ENCODE measurements at regions not wholly inside any gene's neighbourhood (a gene's known extent, or its start where the extent isn't known, plus 50 kb on each side); places are given as distances from the start of the nearest gene placed in this dataset.

DNA sequence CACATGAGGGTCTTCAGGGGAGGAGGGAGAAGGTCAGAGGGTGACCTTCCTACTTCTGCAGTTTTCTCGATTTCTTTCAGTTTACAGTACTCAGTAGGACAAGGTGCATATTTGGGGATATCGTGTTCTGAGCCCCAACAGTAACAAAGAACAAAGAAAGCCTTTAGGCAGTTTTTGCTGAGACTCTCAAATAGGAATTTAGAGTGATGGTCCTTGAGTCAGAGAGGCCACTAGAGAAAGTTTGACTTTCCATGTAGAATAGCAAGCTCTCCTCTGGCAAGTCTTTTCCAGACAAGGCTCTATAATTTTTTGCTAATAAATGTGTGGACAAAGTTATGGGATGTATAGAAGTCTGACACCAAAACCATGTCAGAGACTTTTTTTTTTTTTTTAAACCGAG, 194.6 kb downstream of the TM9SF2 start:
- no peaks in the 10 kb centered on the region for H3K36me3 ChIP-seq
- intact Hi-C loops (cut with DNase I; ENCODE audit: low total_unique reads): no loop called here
- no peak for DNase-seq
- no peak overlapping the region for H3K27ac ChIP-seq
- H3K27me3 ChIP-seq: no peaks in the 10 kb centered on the region
- H3K4me1 ChIP-seq: no peaks in the 10 kb centered on the region
- TF ChIP-seq, protein P1, sequence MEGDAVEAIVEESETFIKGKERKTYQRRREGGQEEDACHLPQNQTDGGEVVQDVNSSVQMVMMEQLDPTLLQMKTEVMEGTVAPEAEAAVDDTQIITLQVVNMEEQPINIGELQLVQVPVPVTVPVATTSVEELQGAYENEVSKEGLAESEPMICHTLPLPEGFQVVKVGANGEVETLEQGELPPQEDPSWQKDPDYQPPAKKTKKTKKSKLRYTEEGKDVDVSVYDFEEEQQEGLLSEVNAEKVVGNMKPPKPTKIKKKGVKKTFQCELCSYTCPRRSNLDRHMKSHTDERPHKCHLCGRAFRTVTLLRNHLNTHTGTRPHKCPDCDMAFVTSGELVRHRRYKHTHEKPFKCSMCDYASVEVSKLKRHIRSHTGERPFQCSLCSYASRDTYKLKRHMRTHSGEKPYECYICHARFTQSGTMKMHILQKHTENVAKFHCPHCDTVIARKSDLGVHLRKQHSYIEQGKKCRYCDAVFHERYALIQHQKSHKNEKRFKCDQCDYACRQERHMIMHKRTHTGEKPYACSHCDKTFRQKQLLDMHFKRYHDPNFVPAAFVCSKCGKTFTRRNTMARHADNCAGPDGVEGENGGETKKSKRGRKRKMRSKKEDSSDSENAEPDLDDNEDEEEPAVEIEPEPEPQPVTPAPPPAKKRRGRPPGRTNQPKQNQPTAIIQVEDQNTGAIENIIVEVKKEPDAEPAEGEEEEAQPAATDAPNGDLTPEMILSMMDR (IDR thresholded peaks at IDR 0.05): no peak
- no peak overlapping the region for H3K4me3 ChIP-seq
- H3K9me3 ChIP-seq: no peaks in the 10 kb centered on the region

DNA sequence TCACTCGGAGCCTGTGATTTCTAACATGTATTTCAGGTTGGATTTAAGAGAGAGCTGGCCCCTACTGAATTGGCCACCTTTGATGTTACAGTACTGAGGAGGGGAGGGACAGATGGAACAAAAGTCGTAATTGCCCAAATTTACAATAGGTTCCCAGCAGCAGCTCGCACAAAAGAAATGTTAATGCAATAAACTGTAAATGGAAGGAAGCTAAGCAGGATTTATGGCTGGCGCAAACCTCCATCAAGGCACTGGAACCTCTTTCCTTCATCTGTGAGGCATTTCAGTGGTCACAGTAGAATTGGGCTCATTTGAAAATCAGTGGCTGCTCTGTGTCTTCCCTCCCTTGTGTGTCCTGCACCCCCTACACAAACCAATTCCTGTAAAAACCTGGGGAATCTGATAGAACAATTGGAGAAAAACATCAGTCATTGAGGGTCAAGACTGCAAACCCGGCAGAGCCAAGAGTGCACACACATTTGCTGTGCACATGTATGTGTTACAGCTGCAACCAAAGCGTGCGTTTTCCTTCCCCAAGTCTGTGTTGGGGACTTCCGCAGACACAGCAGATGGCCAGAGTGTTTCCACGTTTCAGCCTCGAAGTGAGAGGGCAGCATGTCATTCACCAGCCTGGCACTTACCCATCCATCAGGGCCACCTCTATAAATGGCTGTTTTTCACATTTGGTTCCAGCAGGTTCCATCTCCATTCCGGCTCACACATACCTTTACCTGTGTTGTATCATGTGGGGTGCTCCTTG, 192.8 kb downstream of the TM9SF2 start:
- DNase-seq: no peak
- TF ChIP-seq, protein P1 (IDR thresholded peaks at IDR 0.05): no peak
- H3K27ac ChIP-seq: no peak overlapping the region
- intact Hi-C loops (cut with DNase I; ENCODE audit: low total_unique reads): no loop called here
- no peaks in the 10 kb centered on the region for H3K36me3 ChIP-seq
- no peaks in the 10 kb centered on the region for H3K4me1 ChIP-seq
- H3K4me3 ChIP-seq: no peak overlapping the region
- no peaks in the 10 kb centered on the region for H3K9me3 ChIP-seq
- no peaks in the 10 kb centered on the region for H3K27me3 ChIP-seq

DNA sequence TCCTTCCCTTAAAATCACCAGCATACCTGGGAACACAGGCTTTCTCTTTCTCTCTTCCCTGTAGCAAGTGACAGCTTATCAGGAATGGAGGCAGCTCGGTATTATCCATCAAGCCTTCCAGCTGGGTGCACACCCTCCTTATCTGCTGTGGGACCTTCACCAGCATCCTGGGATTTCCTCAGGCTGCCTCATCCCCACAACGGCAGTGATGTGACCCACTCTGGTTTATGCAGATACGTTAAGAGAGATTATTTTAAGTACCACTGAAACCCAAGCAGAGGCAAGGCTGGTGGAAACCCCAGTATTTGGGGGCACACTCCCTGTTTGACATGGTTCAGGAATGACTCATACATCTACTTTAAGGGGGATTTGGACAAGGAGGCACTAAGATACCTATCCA, 192.1 kb downstream of the TM9SF2 start:
- Histone ChIP-seq H3K27me3 (no peaks in the 10 kb centered on the region), H3K9me3 (no peaks in the 10 kb centered on the region), H3K36me3 (no peaks in the 10 kb centered on the region), H3K4me3 (no peak overlapping the region), H3K4me1 (no peaks in the 10 kb centered on the region), H3K27ac (no peak overlapping the region)
- intact Hi-C loops (cut with DNase I; ENCODE audit: low total_unique reads): no loop called here
- DNase-seq: no peak
- TF ChIP-seq, protein P1 (IDR thresholded peaks at IDR 0.05): no peak

DNA sequence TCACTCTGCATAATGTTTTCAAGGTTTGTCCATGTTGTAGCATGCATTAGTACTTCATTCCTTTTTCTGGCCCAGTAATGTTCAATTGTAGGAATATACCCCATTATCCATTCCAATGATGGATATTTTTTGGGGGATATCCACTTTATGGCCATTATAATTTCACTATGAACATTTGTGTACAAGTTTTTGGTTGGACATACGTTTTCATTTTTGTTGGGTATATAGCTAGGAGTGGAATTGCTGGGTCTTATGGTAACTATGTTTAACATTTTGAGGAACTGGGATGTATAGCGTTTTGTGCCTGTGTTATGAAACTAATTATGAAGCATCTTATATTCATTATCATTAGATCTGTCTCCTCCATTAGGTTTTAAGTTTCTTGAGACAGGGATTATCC, 191.6 kb downstream of the TM9SF2 start:
- Histone ChIP-seq H3K9me3 (no peaks in the 10 kb centered on the region), H3K4me3 (no peak overlapping the region), H3K27ac (no peak overlapping the region), H3K4me1 (no peaks in the 10 kb centered on the region), H3K36me3 (no peaks in the 10 kb centered on the region), H3K27me3 (no peaks in the 10 kb centered on the region)
- TF ChIP-seq, protein P1 (IDR thresholded peaks at IDR 0.05): no peak
- intact Hi-C loops (cut with DNase I; ENCODE audit: low total_unique reads): no loop called here
- no peak for DNase-seq

DNA sequence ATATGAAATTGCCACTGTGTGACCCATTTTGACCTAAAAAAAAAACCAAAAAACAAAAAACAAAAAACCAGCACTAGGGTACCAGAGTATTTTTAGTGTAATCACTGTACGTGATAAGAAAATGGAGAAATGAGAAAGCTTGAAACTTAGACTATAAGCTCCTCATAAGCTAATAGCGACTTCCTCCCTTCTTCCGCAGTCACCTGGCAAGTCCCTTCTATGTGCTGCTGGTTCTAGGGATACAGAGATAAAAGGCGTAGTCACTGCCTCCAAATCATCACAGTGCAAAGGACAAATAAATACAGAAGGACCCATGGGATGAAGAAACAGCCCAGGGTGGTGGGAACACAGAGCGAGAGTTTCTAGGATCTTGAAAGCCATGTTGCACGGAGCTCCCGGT, 190.3 kb downstream of the TM9SF2 start:
- DNase-seq: no peak
- no peaks in the 10 kb centered on the region for H3K9me3 ChIP-seq
- TF ChIP-seq, protein P1 (IDR thresholded peaks at IDR 0.05): no peak
- no peaks in the 10 kb centered on the region for H3K36me3 ChIP-seq
- H3K4me1 ChIP-seq: peaks cover 0 to 5% (median 1%) of the 10 kb centered on the region in 4 donors
- no peaks in the 10 kb centered on the region for H3K27me3 ChIP-seq
- H3K4me3 ChIP-seq: no peak overlapping the region
- no peak overlapping the region for H3K27ac ChIP-seq
- intact Hi-C loops (cut with DNase I; ENCODE audit: low total_unique reads): no loop called here
